Medulla oblongata (tissue), 1 donor: ENCODE measurements at regions not wholly inside any gene's neighbourhood (a gene's known extent, or its start where the extent isn't known, plus 50 kb on each side); places are given as distances from the start of the nearest gene placed in this dataset.
"Not testable (repeated sequence)": the region's sequence is repeated elsewhere in the genome, so short reads cannot be mapped to it uniquely, and the experiment has no call there.

ENCODE experiments used
- DNase-seq: peaks from one replicate; pipeline ENCODE4 v3.0.0-alpha.2; 2015; ENCODE audit errors: extremely low spot score

DNA sequence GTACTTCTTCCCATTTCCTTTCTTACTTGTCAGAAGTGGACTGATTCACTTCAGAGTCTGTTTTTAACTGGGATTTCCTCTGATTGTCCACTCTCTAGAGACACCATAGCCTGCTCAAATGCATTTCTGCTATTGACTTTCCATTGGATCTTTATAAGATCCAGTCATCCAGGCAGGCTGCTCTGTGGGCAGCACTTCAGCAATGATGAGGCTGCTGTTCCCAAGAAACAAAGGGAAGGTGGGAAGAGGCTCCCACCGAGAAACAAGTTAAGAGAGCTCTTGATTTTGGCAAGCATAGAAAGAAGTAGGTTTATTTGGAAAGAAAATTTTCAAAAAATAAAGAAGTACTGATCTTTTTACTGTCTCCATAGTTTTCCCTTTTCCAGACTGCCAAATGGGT, 125.8 kb upstream of the STARD13 start:
- DNase-seq: no peak

DNA sequence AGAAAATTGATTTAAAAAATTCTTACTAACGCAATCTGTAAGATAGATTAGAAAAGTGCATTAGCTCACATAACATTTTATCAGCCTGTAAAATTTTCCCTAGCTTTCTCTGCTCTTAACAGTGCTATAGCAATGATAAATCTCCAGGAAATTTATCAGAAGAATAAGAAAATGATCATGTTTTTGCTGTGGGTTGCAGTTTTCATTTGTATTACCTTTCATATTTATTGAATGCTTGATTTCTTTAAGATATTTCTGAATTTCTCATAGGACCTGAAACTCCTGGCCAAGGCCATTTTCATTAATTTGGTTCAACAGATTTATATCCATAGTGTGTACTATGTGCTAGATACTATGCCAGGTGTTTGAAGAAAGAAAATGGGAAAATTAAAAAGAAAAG, 130.3 kb upstream of the STARD13 start:
- no peak for DNase-seq

DNA sequence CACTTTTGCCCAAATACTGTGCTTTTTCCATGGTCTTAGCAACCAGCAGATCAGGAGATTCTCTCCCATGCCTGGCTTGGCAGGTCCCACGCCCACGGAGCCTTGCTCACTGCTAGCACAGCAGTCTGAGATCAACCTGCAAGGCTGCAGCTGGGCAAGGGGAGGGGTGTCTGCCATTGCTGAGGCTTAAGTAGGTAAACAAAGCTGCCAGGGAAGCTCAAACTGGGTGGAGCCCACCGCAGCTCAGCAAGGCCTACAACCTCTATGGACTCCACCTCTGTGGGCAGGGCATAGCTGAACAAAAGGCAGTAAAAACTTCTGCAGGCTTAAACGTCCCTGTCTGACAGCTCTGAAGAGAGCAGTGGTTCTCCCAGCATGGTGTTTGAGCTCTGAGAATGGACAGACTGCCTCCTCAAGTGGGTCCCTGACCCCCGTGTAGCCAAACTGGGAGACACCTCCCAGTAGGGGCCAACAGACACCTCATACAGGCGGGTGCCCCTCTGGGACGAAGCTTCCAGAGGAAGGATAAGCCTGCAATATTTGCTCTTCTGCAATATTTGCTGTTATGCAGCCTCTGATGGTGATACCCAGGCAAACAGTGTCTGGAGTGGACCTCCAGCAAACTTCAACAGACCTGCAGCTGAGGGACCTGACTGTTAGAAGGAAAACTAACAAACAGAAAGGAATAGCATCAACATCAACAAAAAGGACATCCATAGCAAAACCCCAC, 132.8 kb upstream of the STARD13 start:
- not testable (repeated sequence) for DNase-seq

DNA sequence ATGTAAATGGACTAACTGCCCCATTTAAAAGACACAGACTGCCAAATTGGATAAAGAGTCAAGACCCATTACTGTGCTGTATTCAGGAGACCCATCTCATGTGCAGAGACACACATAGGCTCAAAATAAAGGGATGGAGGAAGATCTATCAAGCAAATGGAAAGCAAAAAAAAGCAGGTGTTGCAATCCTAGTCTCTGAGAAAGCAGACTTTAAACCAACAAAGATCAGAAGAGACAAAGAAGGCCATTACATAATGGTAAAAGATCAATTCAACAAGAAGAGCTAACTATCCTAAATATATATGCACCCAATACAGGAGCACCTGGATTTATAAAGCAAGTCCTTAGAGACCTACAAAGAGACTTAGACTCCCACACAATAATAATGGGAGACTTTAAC, 134.6 kb upstream of the STARD13 start:
- not testable (repeated sequence) for DNase-seq

DNA sequence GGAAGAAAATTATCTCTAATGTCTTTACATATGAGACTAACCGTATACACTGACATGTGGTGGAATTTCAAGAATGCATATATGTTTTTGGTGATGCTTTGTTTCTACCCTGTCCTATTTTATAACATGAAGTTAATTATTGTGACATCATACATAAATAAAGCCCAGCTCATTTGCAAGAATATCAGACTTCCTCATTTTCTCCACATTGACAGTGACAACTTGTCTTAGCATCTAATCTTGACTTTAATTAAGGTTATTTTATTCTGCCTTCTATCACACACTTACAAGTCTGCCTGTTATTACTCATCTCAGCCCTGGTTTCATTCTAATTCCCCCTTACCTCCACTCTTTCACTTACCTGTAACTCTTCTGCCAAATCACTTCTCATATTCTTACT, 140.6 kb upstream of the STARD13 start:
- no peak for DNase-seq

DNA sequence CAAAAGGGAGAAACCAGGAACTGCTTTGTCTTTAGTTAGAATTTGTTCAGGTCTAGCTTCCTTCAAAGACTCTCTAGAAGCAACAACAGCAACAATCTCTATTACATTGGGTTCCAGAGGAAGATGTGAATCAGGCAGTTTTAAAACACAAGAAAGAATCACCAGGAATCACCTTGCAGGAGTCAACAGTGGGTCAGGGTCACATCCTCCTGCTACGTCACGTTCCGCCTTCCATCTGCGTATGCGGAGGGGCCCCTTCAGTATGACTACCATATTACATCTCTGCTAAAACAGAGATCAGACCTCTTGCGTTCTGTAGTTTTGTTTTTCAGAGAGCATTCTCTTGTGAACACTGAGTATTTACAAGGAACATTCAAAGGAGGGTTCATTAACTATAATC, 147.8 kb upstream of the STARD13 start:
- DNase-seq: no peak

DNA sequence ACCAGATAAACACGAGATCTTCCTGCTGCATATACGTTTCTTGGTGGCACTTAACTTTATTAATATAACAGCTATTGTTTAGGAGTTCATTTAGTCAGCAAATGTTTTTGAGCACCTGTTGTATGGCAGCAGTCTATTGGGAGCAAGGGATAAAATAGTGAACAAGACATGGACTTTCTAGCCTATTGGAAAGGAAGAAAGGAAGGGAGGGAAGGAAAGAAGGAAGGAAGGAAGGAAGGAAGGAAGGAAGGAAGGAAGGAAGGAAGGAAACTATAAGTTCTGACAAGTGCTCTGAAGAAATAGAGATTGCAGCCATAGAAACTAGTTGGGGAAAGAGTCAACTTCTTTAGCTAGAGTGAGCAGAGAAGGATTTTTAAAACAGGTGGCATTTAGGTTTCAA, 149.1 kb upstream of the STARD13 start:
- no peak for DNase-seq

DNA sequence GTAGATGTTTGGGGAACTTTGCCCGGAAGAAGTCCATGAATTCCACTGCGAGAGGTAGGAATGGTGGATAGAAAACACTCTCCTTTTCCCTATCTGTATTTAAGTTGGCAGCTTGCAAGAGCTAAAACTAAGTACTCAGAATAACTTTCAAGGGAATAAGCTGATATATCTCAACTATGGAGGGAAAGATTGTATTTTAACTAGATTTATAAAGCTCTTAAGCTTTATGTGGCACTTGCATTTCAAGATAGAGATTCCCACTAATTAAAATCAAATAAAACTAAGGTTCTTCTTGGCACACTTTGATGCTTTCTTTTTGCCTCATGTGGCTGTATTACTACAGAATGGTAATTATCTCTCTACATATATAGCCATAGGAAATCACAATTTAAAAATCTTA, 149.7 kb upstream of the STARD13 start:
- DNase-seq: no peak

DNA sequence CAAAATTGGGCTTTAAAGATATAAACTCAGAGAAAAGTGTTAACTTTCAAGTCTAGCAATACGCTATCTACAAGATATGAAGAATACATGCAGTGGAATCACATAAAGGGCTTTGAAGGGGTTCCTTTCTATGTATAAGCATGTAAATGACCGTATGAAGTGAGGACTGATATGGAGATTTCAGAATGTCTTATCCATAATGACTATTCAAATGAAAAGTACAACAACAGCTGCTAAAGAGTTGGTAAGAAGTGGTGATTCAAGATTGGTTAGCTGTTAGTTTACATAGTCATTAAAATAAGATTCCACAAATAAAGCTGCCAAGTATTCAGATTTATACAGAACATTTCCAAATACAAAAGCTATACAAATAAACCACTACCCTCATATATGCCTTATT, 153.4 kb upstream of the STARD13 start:
- no peak for DNase-seq

DNA sequence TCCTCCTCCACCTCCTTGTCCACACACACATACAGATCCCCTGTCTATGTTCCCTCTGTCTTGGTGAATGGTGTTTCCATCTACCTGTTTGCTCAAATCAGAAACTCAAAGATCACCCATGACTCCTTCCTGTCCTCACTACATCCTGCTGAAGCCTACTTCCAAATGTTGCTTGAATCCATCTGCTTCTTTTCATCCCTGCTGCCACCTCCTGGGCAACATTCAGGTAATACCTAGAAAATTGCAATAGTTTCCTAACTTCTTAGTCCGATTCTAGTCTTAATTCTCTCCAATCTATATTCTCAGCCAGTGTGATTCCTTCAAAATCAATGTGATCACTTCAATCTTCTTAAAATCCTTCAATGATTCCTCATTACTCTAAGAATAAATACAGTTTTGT, 155.5 kb upstream of the STARD13 start:
- DNase-seq: no peak

DNA sequence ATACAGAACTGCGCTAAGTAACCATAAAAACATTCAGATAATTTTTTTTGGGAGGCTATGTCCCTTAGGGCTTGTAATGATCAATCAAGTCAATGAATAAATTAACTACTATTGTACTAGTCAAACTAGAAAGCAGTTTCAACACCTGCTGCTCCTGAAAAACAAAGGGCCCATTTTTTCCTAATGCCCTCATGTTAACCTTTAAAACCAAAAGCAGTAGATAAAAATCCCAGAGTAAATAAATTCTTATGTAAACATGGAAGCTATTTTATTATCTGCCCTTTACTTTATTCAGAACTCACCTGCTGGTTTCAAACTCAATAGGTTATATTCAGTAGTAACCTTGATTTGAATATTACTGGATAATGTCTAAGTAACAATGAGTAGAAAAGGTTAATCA, 159.5 kb upstream of the STARD13 start:
- no peak for DNase-seq

DNA sequence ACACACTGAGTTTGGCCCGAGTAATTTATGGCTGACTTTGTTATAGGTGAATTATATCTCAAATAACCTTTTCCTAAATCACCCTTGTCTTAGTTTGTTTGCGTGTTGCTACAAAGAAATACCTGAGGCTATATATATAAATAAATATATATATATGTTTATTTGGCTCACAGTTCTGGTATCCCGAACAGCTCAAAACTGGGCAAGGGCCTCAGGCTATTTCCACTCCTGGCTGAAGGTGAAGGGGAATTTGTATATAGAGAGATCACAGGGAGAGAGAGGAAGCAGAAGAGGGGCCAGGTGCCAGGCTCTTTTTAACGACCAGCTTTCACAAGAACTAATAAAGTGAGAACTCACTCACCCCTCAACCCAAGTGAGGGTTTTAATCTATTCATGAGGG, 159.9 kb upstream of the STARD13 start:
- no peak for DNase-seq

DNA sequence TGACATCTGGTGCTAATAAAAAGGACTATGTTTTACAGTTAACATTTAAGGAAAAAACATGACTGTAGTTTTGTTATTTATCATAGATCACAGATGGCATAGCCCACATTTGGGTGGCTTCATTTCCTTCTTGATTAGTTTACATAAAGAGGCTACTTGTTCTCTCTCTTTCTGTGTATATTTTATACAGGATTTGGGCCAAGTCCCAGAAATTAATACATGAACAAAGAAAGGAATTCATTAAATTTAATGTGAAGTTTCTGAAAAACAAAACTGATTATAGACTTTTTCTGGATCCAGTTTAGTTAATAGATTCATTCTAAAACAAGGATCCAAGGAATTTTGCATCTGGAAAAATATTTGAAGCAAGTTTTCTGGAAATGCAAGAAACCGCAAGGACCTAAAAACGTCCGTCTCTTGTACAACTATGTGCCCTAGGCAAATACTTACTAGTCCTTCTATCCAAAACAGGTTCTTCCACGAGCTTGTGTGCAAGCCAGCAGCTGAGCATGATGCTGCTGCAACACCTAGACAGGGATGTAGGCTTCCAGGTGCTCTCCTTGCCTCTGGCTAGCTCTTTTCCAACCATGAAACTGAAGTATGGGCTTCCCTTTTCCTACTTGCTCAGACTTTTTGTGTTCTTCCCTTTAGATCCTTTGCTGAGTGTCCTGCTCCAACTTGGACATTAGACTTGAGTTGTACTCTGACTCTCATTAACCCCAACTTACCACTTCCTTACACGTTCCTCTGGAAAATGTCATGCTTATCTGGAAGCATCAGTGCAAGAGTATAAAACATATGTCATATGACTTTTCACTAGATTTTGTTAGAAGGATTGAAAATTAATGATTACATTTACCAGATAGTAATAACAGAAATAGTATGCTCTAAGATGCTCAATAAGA, 161.5 kb upstream of the STARD13 start:
- DNase-seq: no peak

DNA sequence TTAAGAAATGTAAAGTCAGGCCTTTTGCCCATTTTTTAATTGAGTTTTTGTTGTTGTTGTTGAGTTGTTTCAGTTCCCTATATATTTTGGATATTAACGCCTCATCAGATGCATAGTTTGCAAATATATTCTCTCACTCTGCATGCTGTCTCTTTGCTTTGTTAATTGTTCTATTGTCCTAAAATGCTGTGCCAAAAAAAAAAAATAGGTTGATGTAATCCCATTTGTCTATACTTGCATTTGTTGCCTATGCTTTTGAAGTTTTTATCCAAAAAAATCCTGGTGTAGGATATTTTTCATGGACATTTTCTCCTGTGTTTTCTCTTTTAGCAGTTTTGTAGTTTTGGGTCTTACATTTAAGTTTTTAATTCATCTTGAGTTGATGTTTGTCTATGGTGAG, 163.3 kb upstream of the STARD13 start:
- DNase-seq: no peak

DNA sequence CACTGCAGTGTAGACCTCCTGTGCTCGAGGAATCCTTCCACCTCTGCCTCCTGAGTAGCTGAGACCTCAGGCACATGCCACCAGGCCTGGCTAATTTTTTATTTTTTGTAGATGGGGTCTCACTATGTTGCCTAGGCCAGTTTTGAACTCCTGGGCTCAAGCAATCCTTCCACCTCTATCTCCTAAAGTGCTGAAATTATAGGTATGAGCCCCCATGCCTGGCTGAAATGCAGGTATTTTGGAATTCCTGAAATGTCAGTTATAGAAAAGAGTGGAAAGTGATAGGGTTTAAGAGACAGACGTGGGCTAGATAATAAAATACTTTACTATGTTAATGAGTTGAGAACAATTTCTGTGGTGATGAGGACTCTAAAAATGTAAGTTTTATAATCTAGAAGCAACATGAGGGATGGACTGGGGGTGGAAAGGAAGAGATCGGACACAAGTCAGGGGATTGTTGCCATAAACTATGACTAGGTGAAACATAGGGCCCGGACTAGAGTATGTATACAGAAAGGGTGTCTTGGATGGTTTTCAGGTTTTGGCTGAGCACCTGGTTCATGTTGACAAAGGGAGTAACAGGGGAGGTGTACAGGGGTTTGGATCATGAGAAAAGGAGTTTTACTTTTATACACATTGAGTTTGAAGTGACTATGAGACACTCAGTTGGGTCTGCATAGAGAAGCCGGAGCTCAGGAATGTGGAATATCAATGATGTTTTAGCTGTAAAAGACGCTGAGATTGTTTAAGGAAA, 165.6 kb upstream of the STARD13 start:
- no peak for DNase-seq

DNA sequence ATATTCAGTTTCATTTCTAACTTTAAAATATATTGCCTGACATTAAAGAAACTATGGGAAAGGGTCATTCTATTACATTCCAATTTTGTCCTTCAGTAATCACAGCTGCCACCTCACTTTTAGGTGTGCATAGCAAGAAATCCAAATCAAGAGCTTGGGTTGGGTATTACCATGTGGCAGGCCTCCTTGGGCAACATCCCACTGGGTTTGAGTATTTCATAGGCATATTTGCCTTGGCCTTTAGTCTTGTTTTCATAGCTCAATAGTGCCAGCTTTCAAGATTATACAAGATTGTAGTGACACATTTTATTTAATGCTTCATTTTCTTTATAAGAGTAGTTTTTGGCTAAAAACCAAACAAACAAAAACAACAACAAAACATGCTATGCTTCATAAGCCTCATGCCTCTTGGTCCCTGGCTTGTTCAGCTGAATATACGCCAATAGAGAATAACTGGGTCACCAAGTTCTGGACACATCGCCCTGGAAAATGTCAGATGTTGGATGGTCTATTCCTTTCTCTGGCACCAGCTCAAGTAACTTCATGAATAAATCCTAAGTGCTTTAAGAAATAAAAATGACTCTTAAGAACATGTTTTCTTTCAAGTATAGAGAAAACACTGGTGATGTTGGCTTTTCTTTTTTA, 167.4 kb upstream of the STARD13 start:
- peak; percentile 76 for DNase-seq

DNA sequence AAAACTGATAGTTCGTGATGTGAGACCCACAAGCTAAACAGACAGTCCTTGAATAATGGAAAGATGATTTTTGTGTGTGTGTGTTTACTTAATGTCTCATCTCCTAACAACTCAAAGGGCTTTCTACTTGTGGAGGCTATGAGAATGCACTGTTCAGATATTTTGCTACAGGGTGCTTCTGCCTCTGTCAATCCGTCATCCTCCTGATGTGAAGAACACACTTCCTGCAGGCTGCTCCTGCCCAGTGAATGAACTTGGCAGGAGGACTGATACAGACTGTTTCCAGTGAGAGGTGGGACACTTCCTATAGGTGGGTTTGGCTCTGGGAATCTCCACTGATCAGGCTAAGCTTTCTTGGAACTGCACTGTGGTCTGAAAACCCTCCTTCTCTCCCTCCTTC, 168.4 kb upstream of the STARD13 start:
- DNase-seq: no peak

DNA sequence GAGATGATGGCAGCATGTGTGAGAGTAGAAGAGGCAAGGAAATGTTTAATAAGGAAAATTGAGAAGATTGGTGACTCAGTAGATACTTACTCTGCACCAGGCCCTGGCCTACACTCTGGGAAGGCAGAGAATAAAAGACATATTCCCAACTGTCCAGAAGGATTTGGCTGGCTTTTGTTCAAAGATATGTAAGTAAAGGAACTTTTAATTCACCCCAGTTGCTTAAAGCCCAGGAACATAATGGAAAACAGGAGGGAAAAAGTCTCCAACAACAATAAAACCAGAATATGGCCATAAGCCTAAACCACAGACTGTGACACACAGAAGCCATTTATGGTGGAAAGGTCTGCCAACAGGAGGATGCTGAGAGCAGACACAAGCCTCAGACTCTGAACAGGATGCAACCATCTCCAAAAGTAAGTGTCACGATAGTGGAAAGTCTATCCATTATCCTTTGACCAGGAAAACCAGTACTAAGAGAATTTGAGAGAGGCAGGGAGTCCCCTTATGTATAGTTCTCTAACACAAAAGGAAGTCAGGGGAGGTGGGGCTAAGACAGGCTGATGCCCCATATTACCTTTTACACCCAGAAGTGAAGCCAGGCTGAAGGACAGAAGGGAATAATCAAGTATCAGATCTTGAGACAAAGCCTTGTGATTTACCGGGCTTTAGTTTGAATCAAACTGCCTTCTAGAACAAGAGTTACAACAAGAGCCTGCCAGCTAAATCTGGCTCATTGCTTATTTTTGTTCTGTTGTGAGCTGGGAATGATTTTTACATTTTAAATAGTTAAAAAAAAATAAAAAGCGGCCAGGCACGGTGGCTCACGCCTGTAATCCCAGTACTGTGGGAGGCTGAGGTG, 169.5 kb upstream of the STARD13 start:
- no peak for DNase-seq

DNA sequence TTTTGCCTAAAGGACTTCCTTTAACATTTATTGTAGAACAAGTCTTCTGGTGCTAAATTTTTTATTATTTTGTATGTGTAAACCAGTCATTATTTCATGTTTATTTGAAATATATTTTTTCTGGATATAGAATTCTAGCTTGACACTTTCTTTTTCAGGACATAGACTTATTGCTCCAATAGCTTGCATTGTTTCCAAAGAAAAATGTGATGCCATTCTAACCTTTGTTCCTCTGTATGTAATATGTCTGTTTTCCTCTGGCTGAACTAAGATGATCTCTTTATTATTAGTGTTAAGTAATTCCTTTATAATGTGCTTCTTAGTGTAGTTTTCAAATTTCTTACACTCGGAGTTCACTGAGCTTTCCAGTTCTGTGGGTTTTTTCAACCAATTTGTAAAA, 174.1 kb upstream of the STARD13 start:
- DNase-seq: no peak

DNA sequence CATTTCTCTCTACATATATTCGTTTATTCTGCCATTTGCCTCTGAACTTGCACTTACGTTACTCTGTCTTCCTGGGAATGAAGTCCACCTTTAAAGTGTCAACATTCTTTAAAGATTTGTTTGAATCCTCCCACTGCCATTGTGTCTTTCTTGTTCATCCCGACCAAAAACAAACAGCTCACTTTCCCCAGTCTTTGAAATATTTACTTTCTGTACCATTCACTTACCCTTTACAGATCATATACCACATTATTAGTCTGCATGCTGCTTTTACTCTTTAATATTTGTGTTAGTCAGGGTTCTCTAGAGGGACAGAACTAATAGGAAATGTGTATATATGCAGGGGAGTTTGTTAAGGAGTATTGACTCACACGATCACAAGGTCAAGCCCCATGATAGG, 176.6 kb upstream of the STARD13 start:
- no peak for DNase-seq

DNA sequence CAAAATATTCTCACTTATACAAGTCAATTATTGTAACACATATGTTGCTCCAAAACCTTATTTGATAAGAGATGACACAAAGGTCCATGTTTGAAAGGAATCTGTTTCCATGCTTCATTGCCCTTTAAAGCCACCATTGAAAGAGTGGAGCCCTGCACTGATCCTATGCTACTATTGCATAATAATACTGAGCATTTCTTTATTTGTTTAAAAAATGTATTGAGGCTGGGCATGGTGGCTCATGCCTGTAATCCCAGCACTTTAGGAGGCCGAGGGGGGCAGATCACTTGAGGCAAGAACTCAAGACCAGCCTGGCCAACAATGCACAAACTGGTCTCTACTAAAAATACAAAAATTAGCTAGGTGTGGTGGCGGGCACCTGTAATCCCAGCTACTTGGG, 178.8 kb upstream of the STARD13 start:
- DNase-seq: no peak
